Activated naive CD4-positive, alpha-beta T cell treated with anti-CD3 and anti-CD28 coated beads, Interleukin-2, amount 50 U/mL, for 24 hours (primary cell): ENCODE measurements at regions not wholly inside any gene's neighbourhood (a gene's known extent, or its start where the extent isn't known, plus 50 kb on each side); places are given as distances from the start of the nearest gene placed in this dataset.

Source experiments
- H3K27ac Mint-ChIP-seq: one replicate; pipeline ENCODE4 v1.8.0; 2021; ENCODE audit warnings: mild to moderate bottlenecking, mixed read lengths
- H3K27me3 Mint-ChIP-seq: one replicate; pipeline ENCODE4 v1.8.0; 2021; ENCODE audit warnings: mixed read lengths
- H3K36me3 Mint-ChIP-seq: one replicate; pipeline ENCODE4 v1.8.0; 2021; ENCODE audit warnings: mixed read lengths
- H3K4me1 Mint-ChIP-seq: one replicate; pipeline ENCODE4 v1.8.0; 2021; ENCODE audit warnings: mixed read lengths
- H3K4me3 Mint-ChIP-seq: one replicate; pipeline ENCODE4 v1.8.0; 2021; ENCODE audit warnings: mild to moderate bottlenecking, mixed read lengths
- H3K9me3 Mint-ChIP-seq: one replicate; pipeline ENCODE4 v1.8.0; 2021; ENCODE audit warnings: mixed read lengths

- Mint-ChIP-seq H3K9me3 (peaks cover 9% of the 10 kb centered on the region), H3K27me3 (peaks cover 20% of the 10 kb centered on the region), H3K4me1 (peaks cover 12% of the 10 kb centered on the region)
Measured at GRCh38 chr10:15462253-15462897, 91.3 kb upstream of the FAM171A1 start.

GRCh38 chr10:15461353-15462108 lies 90.4 kb upstream of the FAM171A1 start:
- peaks cover 5% of the 10 kb centered on the region for H3K36me3 Mint-ChIP-seq
- peaks cover 9% of the 10 kb centered on the region for H3K9me3 Mint-ChIP-seq
- no peak overlapping the region for H3K27ac Mint-ChIP-seq
- H3K4me3 Mint-ChIP-seq = no peak overlapping the region
- peaks cover 24% of the 10 kb centered on the region for H3K27me3 Mint-ChIP-seq
- H3K4me1 Mint-ChIP-seq = peaks cover 12% of the 10 kb centered on the region

More at GRCh38 chr10:15462253-15462897, 91.3 kb upstream of the FAM171A1 start:
- Mint-ChIP-seq H3K4me3 (no peak overlapping the region), H3K27ac (no peak overlapping the region), H3K36me3 (peaks cover 5% of the 10 kb centered on the region)

GRCh38 chr10:15460661-15461060 lies 89.6 kb upstream of the FAM171A1 start:
- Mint-ChIP-seq H3K36me3 (peaks cover 5% of the 10 kb centered on the region), H3K4me3 (no peak overlapping the region), H3K27me3 (peaks cover 24% of the 10 kb centered on the region), H3K27ac (no peak overlapping the region), H3K9me3 (peaks cover 9% of the 10 kb centered on the region), H3K4me1 (peaks cover 12% of the 10 kb centered on the region)

GRCh38 chr10:15459218-15459617 lies 88.1 kb upstream of the FAM171A1 start:
- peaks cover 17% of the 10 kb centered on the region for H3K27me3 Mint-ChIP-seq
- H3K4me3 Mint-ChIP-seq = no peak overlapping the region
- H3K9me3 Mint-ChIP-seq = peaks cover 9% of the 10 kb centered on the region
- peaks cover 5% of the 10 kb centered on the region for H3K36me3 Mint-ChIP-seq
- no peak overlapping the region for H3K27ac Mint-ChIP-seq
- peaks cover 12% of the 10 kb centered on the region for H3K4me1 Mint-ChIP-seq

GRCh38 chr10:15457382-15457781 lies 86.3 kb upstream of the FAM171A1 start:
- H3K9me3 Mint-ChIP-seq = no peaks in the 10 kb centered on the region
- peaks cover 12% of the 10 kb centered on the region for H3K4me1 Mint-ChIP-seq
- H3K27ac Mint-ChIP-seq = no peak overlapping the region
- H3K36me3 Mint-ChIP-seq = no peaks in the 10 kb centered on the region
- no peak overlapping the region for H3K4me3 Mint-ChIP-seq
- peaks cover 15% of the 10 kb centered on the region for H3K27me3 Mint-ChIP-seq

- Mint-ChIP-seq H3K27ac (no peak overlapping the region), H3K27me3 (peaks cover 17% of the 10 kb centered on the region), H3K36me3 (no peaks in the 10 kb centered on the region), H3K4me1 (peaks cover 12% of the 10 kb centered on the region), H3K4me3 (no peak overlapping the region), H3K9me3 (no peaks in the 10 kb centered on the region)
Measured at GRCh38 chr10:15455456-15455855, 84.4 kb upstream of the FAM171A1 start.

- Mint-ChIP-seq H3K36me3 (no peaks in the 10 kb centered on the region), H3K4me1 (peaks cover 7% of the 10 kb centered on the region), H3K27ac (no peak overlapping the region), H3K4me3 (no peak overlapping the region), H3K27me3 (peaks cover 15% of the 10 kb centered on the region), H3K9me3 (no peaks in the 10 kb centered on the region)
Measured at GRCh38 chr10:15453926-15454325, 82.8 kb upstream of the FAM171A1 start.

- Mint-ChIP-seq H3K4me3 (no peak overlapping the region), H3K9me3 (no peaks in the 10 kb centered on the region), H3K36me3 (no peaks in the 10 kb centered on the region), H3K27me3 (peaks cover 15% of the 10 kb centered on the region), H3K4me1 (peaks cover 2% of the 10 kb centered on the region), H3K27ac (no peak overlapping the region)
Measured at GRCh38 chr10:15453457-15453856, 82.4 kb upstream of the FAM171A1 start.

- Mint-ChIP-seq H3K4me3 (no peak overlapping the region), H3K4me1 (no peaks in the 10 kb centered on the region), H3K9me3 (no peaks in the 10 kb centered on the region), H3K27ac (no peak overlapping the region), H3K36me3 (no peaks in the 10 kb centered on the region), H3K27me3 (peaks cover 15% of the 10 kb centered on the region)
Measured at GRCh38 chr10:15452545-15452944, 81.5 kb upstream of the FAM171A1 start.

GRCh38 chr10:15451137-15452094 lies 80.3 kb upstream of the FAM171A1 start:
- Mint-ChIP-seq H3K4me1 (no peaks in the 10 kb centered on the region), H3K4me3 (no peak overlapping the region), H3K27ac (no peak overlapping the region), H3K36me3 (no peaks in the 10 kb centered on the region), H3K9me3 (no peaks in the 10 kb centered on the region), H3K27me3 (peaks cover 11% of the 10 kb centered on the region)

- Mint-ChIP-seq H3K36me3 (no peaks in the 10 kb centered on the region), H3K27ac (no peak overlapping the region), H3K4me1 (no peaks in the 10 kb centered on the region), H3K4me3 (no peak overlapping the region), H3K9me3 (no peaks in the 10 kb centered on the region), H3K27me3 (peaks cover 11% of the 10 kb centered on the region)
Measured at GRCh38 chr10:15448598-15448997, 77.5 kb upstream of the FAM171A1 start.

- Mint-ChIP-seq H3K4me1 (no peaks in the 10 kb centered on the region), H3K27ac (no peak overlapping the region), H3K36me3 (no peaks in the 10 kb centered on the region), H3K4me3 (no peak overlapping the region), H3K27me3 (peaks cover 6% of the 10 kb centered on the region), H3K9me3 (no peaks in the 10 kb centered on the region)
Measured at GRCh38 chr10:15445006-15445390, 73.9 kb upstream of the FAM171A1 start.

- H3K36me3 Mint-ChIP-seq = no peaks in the 10 kb centered on the region
- no peak overlapping the region for H3K27ac Mint-ChIP-seq
- peaks cover 4% of the 10 kb centered on the region for H3K4me1 Mint-ChIP-seq
- no peak overlapping the region for H3K4me3 Mint-ChIP-seq
- H3K27me3 Mint-ChIP-seq = peaks cover 5% of the 10 kb centered on the region
- no peaks in the 10 kb centered on the region for H3K9me3 Mint-ChIP-seq
Measured at GRCh38 chr10:15444105-15445005, 73.3 kb upstream of the FAM171A1 start.

GRCh38 chr10:15442056-15442455 lies 71.0 kb upstream of the FAM171A1 start:
- Mint-ChIP-seq H3K4me3 (no peak overlapping the region), H3K27me3 (peaks cover 12% of the 10 kb centered on the region), H3K4me1 (peaks cover 7% of the 10 kb centered on the region), H3K36me3 (peaks cover 2% of the 10 kb centered on the region), H3K9me3 (no peaks in the 10 kb centered on the region), H3K27ac (no peak overlapping the region)

- no peak overlapping the region for H3K27ac Mint-ChIP-seq
- peaks cover 18% of the 10 kb centered on the region for H3K27me3 Mint-ChIP-seq
- no peak overlapping the region for H3K4me3 Mint-ChIP-seq
- H3K36me3 Mint-ChIP-seq = peaks cover 2% of the 10 kb centered on the region
- peaks cover 7% of the 10 kb centered on the region for H3K4me1 Mint-ChIP-seq
- H3K9me3 Mint-ChIP-seq = no peaks in the 10 kb centered on the region
Measured at GRCh38 chr10:15440204-15440711, 69.2 kb upstream of the FAM171A1 start.
